ENCODE measurements at regions not wholly inside any gene's neighbourhood (a gene's known extent, or its start where the extent isn't known, plus 50 kb on each side); places are given as distances from the start of the nearest gene placed in this dataset.

- CTCF ChIA-PET, result no interaction called here
Observed at GRCh38 chr13:104694397-104694796, 1628.2 kb upstream of the SLC10A2 start.

DNA sequence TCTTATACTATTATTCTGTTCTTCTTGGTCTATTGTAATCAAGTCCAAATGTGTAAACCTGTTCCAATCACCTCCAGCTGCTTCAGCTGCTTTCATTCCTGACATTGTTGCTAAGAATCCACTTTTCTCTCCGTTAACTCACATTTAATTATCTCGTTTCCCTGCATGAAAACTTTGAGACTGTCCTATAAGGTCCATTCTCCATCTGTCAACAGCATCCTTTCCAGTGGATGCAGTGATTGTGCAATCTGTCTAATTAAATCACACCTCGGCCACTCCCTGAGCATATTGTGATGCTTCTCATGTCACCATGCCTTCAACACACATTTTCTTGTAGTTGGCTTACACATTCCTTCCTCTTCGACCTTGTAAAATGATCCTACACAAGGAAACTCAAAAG is 1626.9 kb upstream of the SLC10A2 start:
- ChIA-PET CTCF (no interaction called here), POLR2A (no interaction called here)

More at GRCh38 chr13:104694397-104694796, 1628.2 kb upstream of the SLC10A2 start:
- POLR2A ChIA-PET, result interaction anchor here (0.5 kb wide), 1 partner anchor 1428 kb away, joined by 4 read pairs; no protein-coding TSS in a partner anchor
- TF ChIP-seq ZNF610 (tag by site-specific recombination; IDR thresholded peaks at IDR 0.05; ENCODE audit: borderline replicate concordance) (no peak), ZNF473 (tag by site-specific recombination; IDR thresholded peaks at IDR 0.05) (no peak), SP7 (tag by site-specific recombination; IDR thresholded peaks at IDR 0.05) (no peak), ZNF16 (tag by site-specific recombination; IDR thresholded peaks at IDR 0.05; ENCODE audit: low read depth) (no peak), HOXA7 (CRISPR knock-in tag; IDR thresholded peaks at IDR 0.05; ENCODE audit: borderline replicate concordance) (no peak), SALL2 (tag by site-specific recombination; IDR thresholded peaks at IDR 0.05; ENCODE audit: borderline replicate concordance) (no peak), ZNF112 (tag by site-specific recombination; IDR thresholded peaks at IDR 0.05) (no peak), REST (tag by site-specific recombination; IDR thresholded peaks at IDR 0.05) (no peak)
- Histone ChIP-seq H3K4me1 (ENCODE audit: control insufficient read depth, insufficient read depth, low read length) (no peaks in the 10 kb centered on the region), H3K27ac (ENCODE audit: extremely low read depth, low read depth, low read length) (no peak overlapping the region), H3K4me3 (ENCODE audit: low read depth, low read length) (no peak overlapping the region), H3K36me3 (ENCODE audit: control insufficient read depth in 2 of 2, insufficient read depth in 1 of 2, low read length in 2 of 2) (no peaks in the 10 kb centered on the region), H3K9me3 (ENCODE audit: control insufficient read depth, insufficient read depth, low read depth, low read length) (no peaks in the 10 kb centered on the region)

More for the DNA sequence above, 1626.9 kb upstream of the SLC10A2 start:
- no peak overlapping the region for H3K27ac ChIP-seq (ENCODE audit: extremely low read depth, low read depth, low read length)
- TF ChIP-seq ZFP41 (tag by site-specific recombination; IDR thresholded peaks at IDR 0.05; ENCODE audit: borderline replicate concordance), result no peak
- no peak for TF ChIP-seq GLI4 (tag by site-specific recombination; IDR thresholded peaks at IDR 0.05)
- TF ChIP-seq ZNF518A (tag by site-specific recombination; conservative IDR thresholded peaks at IDR 0.05; ENCODE audit: low read depth), result no peak
- no peak for TF ChIP-seq ZNF302 (tag by site-specific recombination; IDR thresholded peaks at IDR 0.05; ENCODE audit: low read depth)
- no peak for TF ChIP-seq ZNF223 (tag by site-specific recombination; IDR thresholded peaks at IDR 0.05)
- no peak for TF ChIP-seq ZNF292 (tag by site-specific recombination; IDR thresholded peaks at IDR 0.05; ENCODE audit: borderline replicate concordance, low read depth)
- TF ChIP-seq ZFHX2 (tag by site-specific recombination; conservative IDR thresholded peaks at IDR 0.05), result no peak
- TF ChIP-seq ZNF140 (tag by site-specific recombination; IDR thresholded peaks at IDR 0.05), result no peak
- no peak for TF ChIP-seq KLF16 (tag by site-specific recombination; IDR thresholded peaks at IDR 0.05)
- no peak for TF ChIP-seq ZNF423 (tag by site-specific recombination; IDR thresholded peaks at IDR 0.05)
- TF ChIP-seq GLIS2 (tag by site-specific recombination; IDR thresholded peaks at IDR 0.05), result no peak
- no peak for TF ChIP-seq ZNF112 (tag by site-specific recombination; IDR thresholded peaks at IDR 0.05)
- no peak for TF ChIP-seq ZNF558 (tag by site-specific recombination; IDR thresholded peaks at IDR 0.05)
- TF ChIP-seq ZNF596 (tag by site-specific recombination; IDR thresholded peaks at IDR 0.05), result no peak
- no peaks in the 10 kb centered on the region for H3K36me3 ChIP-seq (ENCODE audit: control insufficient read depth in 2 of 2, insufficient read depth in 1 of 2, low read length in 2 of 2)
- H3K9me3 ChIP-seq (ENCODE audit: control insufficient read depth, insufficient read depth, low read depth, low read length), result no peaks in the 10 kb centered on the region
- H3K4me3 ChIP-seq (ENCODE audit: low read depth, low read length), result no peak overlapping the region
- H3K4me1 ChIP-seq (ENCODE audit: control insufficient read depth, insufficient read depth, low read length), result no peaks in the 10 kb centered on the region
